Endodermal cell (in vitro differentiated cells): ENCODE measurements at regions not wholly inside any gene's neighbourhood (a gene's known extent, or its start where the extent isn't known, plus 50 kb on each side); places are given as distances from the start of the nearest gene placed in this dataset.

Source experiments
- DNase-seq: peaks from one replicate; pipeline ENCODE4 v3.0.0-alpha.2; 2017
- H3K27ac ChIP-seq: 2 replicates; pipeline ENCODE4 v1.5.1; 2013; ENCODE audit warnings: mild to moderate bottlenecking, low read depth, low read length, moderate library complexity
- H3K27me3 ChIP-seq: 2 replicates; pipeline ENCODE4 v1.6.1; 2013; ENCODE audit warnings: mild to moderate bottlenecking, low read length, moderate library complexity; ENCODE audit not compliant: insufficient read depth, control insufficient read depth, poor library complexity, severe bottlenecking
- H3K36me3 ChIP-seq: 2 replicates; pipeline ENCODE4 v1.7.0; 2013; ENCODE audit warnings: mild to moderate bottlenecking, low read length, moderate library complexity; ENCODE audit not compliant: control insufficient read depth, insufficient read depth
- H3K4me1 ChIP-seq: one replicate; pipeline ENCODE4 v1.7.0; 2013; ENCODE audit warnings: low read length; ENCODE audit not compliant: control insufficient read depth, insufficient read depth
- H3K4me3 ChIP-seq: 2 replicates; pipeline ENCODE4 v1.5.1; 2013; ENCODE audit warnings: mild to moderate bottlenecking, low read length, moderate library complexity
- H3K9ac ChIP-seq: 2 replicates; pipeline ENCODE4 v1.6.1; 2013; ENCODE audit warnings: mild to moderate bottlenecking, low read length, moderate library complexity; ENCODE audit not compliant: poor library complexity, severe bottlenecking; ENCODE audit errors: extremely low read depth
- H3K9me3 ChIP-seq: 2 replicates; pipeline ENCODE4 v1.6.1; 2013; ENCODE audit warnings: mild to moderate bottlenecking, low read length, moderate library complexity; ENCODE audit not compliant: control insufficient read depth
- H3K27ac Mint-ChIP-seq: 2 replicates; pipeline ENCODE4 v1.8.0; 2020; ENCODE audit warnings: mixed read lengths
- H3K27me3 Mint-ChIP-seq: 2 replicates; pipeline ENCODE4 v1.8.0; 2021; ENCODE audit warnings: mild to moderate bottlenecking, mixed read lengths; ENCODE audit not compliant: insufficient read depth
- H3K36me3 Mint-ChIP-seq: 2 replicates; pipeline ENCODE4 v1.8.0; 2020; ENCODE audit warnings: low read depth, mixed read lengths
- H3K4me1 Mint-ChIP-seq: 2 replicates; pipeline ENCODE4 v1.8.0; 2020; ENCODE audit warnings: mixed read lengths
- H3K4me3 Mint-ChIP-seq: 2 replicates; pipeline ENCODE4 v1.8.0; 2020; ENCODE audit warnings: mild to moderate bottlenecking, moderate library complexity, mixed read lengths
- H3K9me3 Mint-ChIP-seq: 2 replicates; pipeline ENCODE4 v1.8.0; 2020; ENCODE audit warnings: mild to moderate bottlenecking, mixed read lengths
- WGBS, 2 experiments: methylation state at CpG; one replicate each; pipeline versions ENCODE4 v1.1.5 to v1.1.7; 2013; ENCODE audit warnings: missing lambda C conversion rate in 2 of 2, mixed read lengths in 1 of 2; ENCODE audit not compliant: insufficient coverage in 1 of 2, insufficient read length in 1 of 2; 5-methylcytosine and 5-hydroxymethylcytosine counted together
- TF ChIP-seq, protein P1 (sequence below): fragments of 200-600 bp; sonication (generic); conservative IDR thresholded peaks from 2 replicates; pipeline ENCODE4 v1.5.0; 2021; ENCODE audit warnings: antibody characterized with exemption, mild to moderate bottlenecking

DNA sequence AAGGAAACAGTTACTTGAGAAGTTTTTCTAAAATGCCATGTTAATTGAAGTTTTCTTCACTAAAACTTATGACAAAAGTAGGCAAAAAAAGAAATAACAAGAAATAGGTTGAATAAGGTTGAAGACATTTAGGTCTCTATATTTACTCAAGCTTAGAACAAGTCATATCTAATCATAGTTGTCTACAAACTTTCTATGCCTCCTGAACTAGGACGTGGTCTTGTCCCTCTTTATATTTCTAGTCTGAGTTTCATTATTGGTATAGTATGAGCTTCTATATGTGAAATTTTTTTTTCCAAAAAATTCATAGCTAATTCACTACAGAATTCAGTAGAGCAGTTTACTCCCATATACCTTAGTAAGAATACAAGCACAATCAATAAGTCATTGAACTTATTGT lies 836.4 kb downstream of the SLITRK6 start:
- Mint-ChIP-seq H3K4me3 (no peak overlapping the region), H3K36me3 (no peaks in the 10 kb centered on the region), H3K9me3 (no peaks in the 10 kb centered on the region), H3K4me1 (peaks cover 2% of the 10 kb centered on the region), H3K27me3 (no peaks in the 10 kb centered on the region), H3K27ac (no peak overlapping the region)
- no peak for DNase-seq
- H3K27ac ChIP-seq = no peak overlapping the region
- H3K4me1 ChIP-seq = no peaks in the 10 kb centered on the region
- no peaks in the 10 kb centered on the region for H3K9me3 ChIP-seq
- no peaks in the 10 kb centered on the region for H3K36me3 ChIP-seq
- no CpG with 5 or more reads among the region's 1 CpG for WGBS, 2 experiments
- TF ChIP-seq, protein P1, sequence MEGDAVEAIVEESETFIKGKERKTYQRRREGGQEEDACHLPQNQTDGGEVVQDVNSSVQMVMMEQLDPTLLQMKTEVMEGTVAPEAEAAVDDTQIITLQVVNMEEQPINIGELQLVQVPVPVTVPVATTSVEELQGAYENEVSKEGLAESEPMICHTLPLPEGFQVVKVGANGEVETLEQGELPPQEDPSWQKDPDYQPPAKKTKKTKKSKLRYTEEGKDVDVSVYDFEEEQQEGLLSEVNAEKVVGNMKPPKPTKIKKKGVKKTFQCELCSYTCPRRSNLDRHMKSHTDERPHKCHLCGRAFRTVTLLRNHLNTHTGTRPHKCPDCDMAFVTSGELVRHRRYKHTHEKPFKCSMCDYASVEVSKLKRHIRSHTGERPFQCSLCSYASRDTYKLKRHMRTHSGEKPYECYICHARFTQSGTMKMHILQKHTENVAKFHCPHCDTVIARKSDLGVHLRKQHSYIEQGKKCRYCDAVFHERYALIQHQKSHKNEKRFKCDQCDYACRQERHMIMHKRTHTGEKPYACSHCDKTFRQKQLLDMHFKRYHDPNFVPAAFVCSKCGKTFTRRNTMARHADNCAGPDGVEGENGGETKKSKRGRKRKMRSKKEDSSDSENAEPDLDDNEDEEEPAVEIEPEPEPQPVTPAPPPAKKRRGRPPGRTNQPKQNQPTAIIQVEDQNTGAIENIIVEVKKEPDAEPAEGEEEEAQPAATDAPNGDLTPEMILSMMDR = no peak
- no peak overlapping the region for H3K9ac ChIP-seq
- H3K4me3 ChIP-seq = no peak overlapping the region
- no peaks in the 10 kb centered on the region for H3K27me3 ChIP-seq

- H3K9ac ChIP-seq = no peak overlapping the region
- H3K9me3 ChIP-seq = no peaks in the 10 kb centered on the region
- H3K27ac Mint-ChIP-seq = no peak overlapping the region
- peaks cover 2% of the 10 kb centered on the region for H3K4me1 Mint-ChIP-seq
- no peaks in the 10 kb centered on the region for H3K4me1 ChIP-seq
- 89 to 98% methylated on average over 10 to 12 of the region's 12 CpGs for WGBS, 2 experiments
- TF ChIP-seq, protein P1 = no peak
- no peak for DNase-seq
- no peak overlapping the region for H3K4me3 Mint-ChIP-seq
- no peak overlapping the region for H3K4me3 ChIP-seq
- H3K27ac ChIP-seq = no peak overlapping the region
- H3K27me3 ChIP-seq = no peaks in the 10 kb centered on the region
- H3K36me3 Mint-ChIP-seq = no peaks in the 10 kb centered on the region
- no peaks in the 10 kb centered on the region for H3K36me3 ChIP-seq
- H3K27me3 Mint-ChIP-seq = no peaks in the 10 kb centered on the region
- H3K9me3 Mint-ChIP-seq = no peaks in the 10 kb centered on the region
Observed at GRCh38 chr13:84962141-84962750, 837.0 kb downstream of the SLITRK6 start.

GRCh38 chr13:84961023-84961422 lies 838.2 kb downstream of the SLITRK6 start:
- DNase-seq = no peak
- no peak overlapping the region for H3K4me3 Mint-ChIP-seq
- no peak overlapping the region for H3K4me3 ChIP-seq
- no peaks in the 10 kb centered on the region for H3K36me3 Mint-ChIP-seq
- no peaks in the 10 kb centered on the region for H3K9me3 Mint-ChIP-seq
- no peaks in the 10 kb centered on the region for H3K27me3 ChIP-seq
- H3K4me1 Mint-ChIP-seq = peaks cover 2% of the 10 kb centered on the region
- H3K9me3 ChIP-seq = no peaks in the 10 kb centered on the region
- TF ChIP-seq, protein P1 = no peak
- WGBS, 2 experiments = 94 to 96% methylated on average over 6 to 10 of the region's 10 CpGs
- H3K27ac ChIP-seq = no peak overlapping the region
- no peaks in the 10 kb centered on the region for H3K36me3 ChIP-seq
- no peaks in the 10 kb centered on the region for H3K27me3 Mint-ChIP-seq
- H3K9ac ChIP-seq = no peak overlapping the region
- H3K27ac Mint-ChIP-seq = no peak overlapping the region
- H3K4me1 ChIP-seq = no peaks in the 10 kb centered on the region
